AG04450 (cell line): ENCODE measurements at regions not wholly inside any gene's neighbourhood (a gene's known extent, or its start where the extent isn't known, plus 50 kb on each side); places are given as distances from the start of the nearest gene placed in this dataset.

Experiments used
- CTCF ChIA-PET: fragments of 300-600, 350-600 bp; formaldehyde crosslinking; extraction: SDS; loops from one replicate; lab custom pipeline; 2022; ENCODE audit warnings: antibody characterized with exemption, inconsistent platforms; lab: Charles Lee
- POLR2A ChIA-PET: fragments of 350-600 bp; formaldehyde crosslinking; extraction: SDS; loops from one replicate; lab custom pipeline; 2021; ENCODE audit warnings: antibody characterized with exemption, inconsistent platforms; lab: Yijun Ruan, JAX
- DNase-seq: peaks from one replicate; pipeline ENCODE4 v3.0.0-alpha.2; 2011; ENCODE audit warnings: low read depth, low spot score
- H3K27ac ChIP-seq: one replicate; pipeline ENCODE4 v1.5.1; 2012; ENCODE audit warnings: low read depth, low read length, control low read depth
- H3K27me3 ChIP-seq: one replicate; pipeline ENCODE4 v1.6.0; 2012; ENCODE audit warnings: low read length; ENCODE audit not compliant: control insufficient read depth, insufficient read depth
- H3K4me3 ChIP-seq: 2 replicates; pipeline ENCODE4 v1.5.1; 2011; ENCODE audit warnings: mild to moderate bottlenecking, low read depth, low read length, control low read depth
- H3K9me3 ChIP-seq: 2 replicates; pipeline ENCODE4 v1.5.1; 2012; ENCODE audit warnings: low read length; ENCODE audit not compliant: control insufficient read depth, insufficient read depth
- CTCF ChIP-seq: IDR thresholded peaks from 2 replicates; pipeline ENCODE4 v1.5.1; 2011; ENCODE audit warnings: low read depth, low read length, control low read depth, inconsistent platforms

GRCh38 chr16:17607075-17607509, 136.3 kb upstream of the XYLT1 start:
- DNase-seq: no peak
- ChIA-PET CTCF (interaction anchor here (1.0 kb wide), 1 partner anchor 28 kb away, joined by 4 read pairs; no protein-coding TSS in a partner anchor), POLR2A (no interaction called here)
- TF ChIP-seq CTCF: no peak
- Histone ChIP-seq H3K27ac (no peak overlapping the region), H3K27me3 (peaks cover 2% of the 10 kb centered on the region), H3K9me3 (no peaks in the 10 kb centered on the region), H3K4me3 (no peak overlapping the region)

GRCh38 chr16:17606460-17606859, 135.7 kb upstream of the XYLT1 start:
- POLR2A ChIA-PET: no interaction called here
- Histone ChIP-seq H3K27me3 (peaks cover 2% of the 10 kb centered on the region), H3K4me3 (no peak overlapping the region), H3K27ac (no peak overlapping the region), H3K9me3 (no peaks in the 10 kb centered on the region)
- no peak for TF ChIP-seq CTCF
- no peak for DNase-seq
- CTCF ChIA-PET: interaction anchor here (1.0 kb wide), 1 partner anchor 27 kb away, joined by 4 read pairs; no protein-coding TSS in a partner anchor

- H3K27ac ChIP-seq: no peak overlapping the region
- no peak for DNase-seq
- POLR2A ChIA-PET: no interaction called here
- H3K4me3 ChIP-seq: no peak overlapping the region
- peaks cover 2% of the 10 kb centered on the region for H3K27me3 ChIP-seq
- no peak for TF ChIP-seq CTCF
- CTCF ChIA-PET: no interaction called here
- no peaks in the 10 kb centered on the region for H3K9me3 ChIP-seq
Measured at GRCh38 chr16:17605784-17606183, 135.0 kb upstream of the XYLT1 start.

GRCh38 chr16:17603626-17604025, 132.9 kb upstream of the XYLT1 start:
- no peaks in the 10 kb centered on the region for H3K27me3 ChIP-seq
- no peak for DNase-seq
- no peak overlapping the region for H3K4me3 ChIP-seq
- TF ChIP-seq CTCF: no peak
- CTCF ChIA-PET: interaction anchor here (0.6 to 2.3 kb wide), 3 partner anchors 19 to 99 kb away, joined by 3 to 16 read pairs (median 5); no protein-coding TSS in a partner anchor
- no peaks in the 10 kb centered on the region for H3K9me3 ChIP-seq
- POLR2A ChIA-PET: no interaction called here
- H3K27ac ChIP-seq: no peak overlapping the region

GRCh38 chr16:17602678-17603077, 131.9 kb upstream of the XYLT1 start:
- Histone ChIP-seq H3K4me3 (no peak overlapping the region), H3K27ac (no peak overlapping the region), H3K27me3 (no peaks in the 10 kb centered on the region), H3K9me3 (no peaks in the 10 kb centered on the region)
- no peak for DNase-seq
- ChIA-PET POLR2A (no interaction called here), CTCF (interaction anchor here (0.7 to 2.3 kb wide), 3 partner anchors 18 to 257 kb away, joined by 3 to 16 read pairs (median 6); no protein-coding TSS in a partner anchor)
- no peak for TF ChIP-seq CTCF
